Mesendoderm (in vitro differentiated cells): ENCODE measurements at regions not wholly inside any gene's neighbourhood (a gene's known extent, or its start where the extent isn't known, plus 50 kb on each side); places are given as distances from the start of the nearest gene placed in this dataset.

ENCODE experiments used
- DNase-seq: peaks from one replicate; pipeline ENCODE4 v3.0.0; 2013
- H2AK5ac ChIP-seq: 2 replicates; pipeline ENCODE4 v1.6.1; 2013; ENCODE audit warnings: low read length, inconsistent platforms
- H2BK120ac ChIP-seq: 2 replicates; pipeline ENCODE4 v1.6.1; 2013; ENCODE audit warnings: low read depth, mild to moderate bottlenecking, low read length, moderate library complexity, mixed read lengths
- H2BK15ac ChIP-seq: replicated peaks from 2 replicates; pipeline ENCODE4 v1.6.1; 2013; ENCODE audit warnings: low read depth, mild to moderate bottlenecking, moderate library complexity
- H2BK5ac ChIP-seq: 2 replicates; pipeline ENCODE4 v1.6.1; 2013; ENCODE audit warnings: low read length, inconsistent platforms
- H3K18ac ChIP-seq: 2 replicates; pipeline ENCODE4 v1.6.1; 2013; ENCODE audit warnings: mild to moderate bottlenecking, low read length, mixed read lengths
- H3K23ac ChIP-seq: one replicate; pipeline ENCODE4 v1.6.1; 2013; ENCODE audit warnings: low read length
- H3K27ac ChIP-seq: 2 replicates; pipeline ENCODE4 v1.5.1; 2013; ENCODE audit warnings: low read depth, mild to moderate bottlenecking, inconsistent platforms, low read length, moderate library complexity
- H3K27me3 ChIP-seq: 2 replicates; pipeline ENCODE4 v1.6.1; 2013; ENCODE audit warnings: low read length, control low read depth, mild to moderate bottlenecking, inconsistent platforms; ENCODE audit not compliant: insufficient read depth, poor library complexity
- H3K36me3 ChIP-seq: 2 replicates; pipeline ENCODE4 v1.6.1; 2013; ENCODE audit warnings: low read length, inconsistent platforms; ENCODE audit not compliant: control insufficient read depth, insufficient read depth
- H3K4ac ChIP-seq: one replicate; pipeline ENCODE4 v1.6.1; 2013; ENCODE audit warnings: low read depth, mild to moderate bottlenecking, low read length, moderate library complexity
- H3K4me1 ChIP-seq: 2 replicates; pipeline ENCODE4 v1.6.1; 2013; ENCODE audit warnings: low read depth, low read length, inconsistent platforms; ENCODE audit not compliant: control insufficient read depth
- H3K4me2 ChIP-seq: 2 replicates; pipeline ENCODE4 v1.6.1; 2013; ENCODE audit warnings: low read length
- H3K4me3 ChIP-seq: 2 replicates; pipeline ENCODE4 v1.5.1; 2013; ENCODE audit warnings: mild to moderate bottlenecking, low read length
- H3K56ac ChIP-seq: one replicate; pipeline ENCODE4 v1.6.1; 2013; ENCODE audit warnings: low read length
- H3K79me1 ChIP-seq: 2 replicates; pipeline ENCODE4 v1.6.1; 2013; ENCODE audit warnings: low read length, inconsistent platforms
- H3K79me2 ChIP-seq: 2 replicates; pipeline ENCODE4 v1.6.1; 2013; ENCODE audit warnings: mild to moderate bottlenecking, low read length; ENCODE audit not compliant: control insufficient read depth, insufficient read depth
- H3K9ac ChIP-seq: 2 replicates; pipeline ENCODE4 v1.6.1; 2013; ENCODE audit warnings: low read length, inconsistent platforms
- H4K5ac ChIP-seq: one replicate; pipeline ENCODE4 v1.6.1; 2013; ENCODE audit warnings: low read length
- H4K8ac ChIP-seq: one replicate; pipeline ENCODE4 v1.6.1; 2013; ENCODE audit warnings: low read depth, mild to moderate bottlenecking, control low read depth, low read length, moderate library complexity
- WGBS: extraction: QIAGEN DNeasy Blood & Tissue Kit; methylation state at CpG from one replicate; pipeline ENCODE4 v1.1.7; 2013; ENCODE audit warnings: low lambda C conversion rate, missing lambda C conversion rate; ENCODE audit not compliant: insufficient coverage; ENCODE audit errors: extremely low coverage; 5-methylcytosine and 5-hydroxymethylcytosine counted together

DNA sequence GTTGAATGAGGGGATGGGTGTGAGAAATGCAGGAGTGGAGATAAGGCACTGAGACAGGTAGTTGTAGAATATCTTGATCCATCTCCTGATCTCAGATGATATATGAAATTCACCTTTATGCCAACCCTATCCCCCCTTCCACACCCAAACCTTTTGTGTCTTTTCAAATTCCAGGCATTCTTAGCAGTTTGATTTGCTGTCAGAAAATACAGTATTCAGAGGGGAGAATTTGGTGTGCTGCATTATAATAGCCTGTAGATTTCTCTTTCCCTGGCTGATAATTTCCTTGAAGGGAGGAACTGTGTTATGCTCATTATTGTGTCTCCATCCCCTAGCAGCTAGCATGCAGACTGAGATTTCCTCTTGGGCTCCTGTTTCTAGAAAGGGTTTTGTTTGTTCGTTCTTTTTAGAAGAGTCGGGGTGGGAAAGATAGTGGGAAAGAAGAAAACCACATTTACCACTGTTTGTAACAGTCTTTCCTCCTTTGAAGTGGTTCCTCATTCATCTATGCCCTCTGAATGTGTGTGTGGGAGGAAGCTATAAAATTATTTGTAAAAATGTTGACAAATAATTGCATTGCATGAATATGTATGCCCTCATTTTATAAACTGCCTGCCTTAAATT lies 373.4 kb downstream of the DIPK2A start:
- H3K79me1 ChIP-seq = no peaks in the 10 kb centered on the region
- peaks cover 2% of the 10 kb centered on the region for H3K27me3 ChIP-seq
- H4K8ac ChIP-seq = no peak overlapping the region
- no CpG with 5 or more reads among the region's 2 CpGs for WGBS
- H3K4me2 ChIP-seq = no peak overlapping the region
- no peaks in the 10 kb centered on the region for H3K79me2 ChIP-seq
- H3K23ac ChIP-seq = no peak overlapping the region
- H3K4me3 ChIP-seq = no peak overlapping the region
- no peak overlapping the region for H3K9ac ChIP-seq
- H3K27ac ChIP-seq = no peak overlapping the region
- no peak for DNase-seq
- no peak overlapping the region for H3K4ac ChIP-seq
- H2AK5ac ChIP-seq = no peak overlapping the region
- H4K5ac ChIP-seq = no peak overlapping the region
- H3K18ac ChIP-seq = no peak overlapping the region
- no peaks in the 10 kb centered on the region for H3K36me3 ChIP-seq
- no peak overlapping the region for H2BK15ac ChIP-seq
- no peak overlapping the region for H3K56ac ChIP-seq
- H2BK120ac ChIP-seq = no peak overlapping the region
- H3K4me1 ChIP-seq = no peaks in the 10 kb centered on the region
- no peak overlapping the region for H2BK5ac ChIP-seq

DNA sequence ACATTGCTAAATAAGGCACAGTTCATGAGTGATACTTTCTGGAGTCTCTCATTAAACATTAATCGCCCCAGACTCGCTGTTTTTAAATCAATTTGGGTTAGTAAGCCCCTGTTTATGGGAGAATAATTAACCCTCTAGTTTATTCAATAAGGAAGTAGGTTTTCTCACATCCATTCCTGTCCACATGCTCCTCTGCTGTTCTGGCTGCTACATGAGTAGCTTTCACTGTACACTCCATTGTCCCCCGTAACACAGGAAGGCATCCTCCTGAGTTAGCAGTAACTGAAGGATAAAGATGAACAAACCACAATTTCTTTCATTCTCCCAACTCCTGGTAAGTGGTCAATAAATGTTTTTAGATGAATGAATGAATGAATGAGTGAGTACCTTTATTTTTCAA lies 378.5 kb downstream of the DIPK2A start:
- DNase-seq = no peak

DNA sequence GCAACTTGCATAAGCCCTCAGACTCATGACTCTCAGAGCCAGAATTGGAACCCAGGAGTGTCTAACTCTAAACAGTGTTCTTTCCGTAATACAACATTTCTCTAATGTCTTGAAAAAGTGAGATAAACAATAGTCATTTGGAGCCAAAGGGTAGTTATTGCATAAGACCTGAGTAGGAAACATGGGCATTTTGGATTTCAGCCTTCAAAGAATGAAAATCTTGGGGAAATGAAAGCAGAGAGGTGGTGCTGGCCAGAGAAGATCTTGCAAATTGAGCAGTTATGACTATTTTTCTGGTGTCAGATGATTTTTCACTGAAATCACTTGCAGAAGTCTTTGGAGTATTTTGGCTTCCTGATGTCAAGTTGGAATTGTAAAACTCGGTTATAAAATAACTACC lies 379.4 kb downstream of the DIPK2A start:
- no peaks in the 10 kb centered on the region for H3K4me1 ChIP-seq
- H3K23ac ChIP-seq = no peak overlapping the region
- no peak overlapping the region for H2BK5ac ChIP-seq
- no peak overlapping the region for H3K4me2 ChIP-seq
- H3K18ac ChIP-seq = no peak overlapping the region
- no peak overlapping the region for H3K56ac ChIP-seq
- H3K27me3 ChIP-seq = no peaks in the 10 kb centered on the region
- no peaks in the 10 kb centered on the region for H3K79me1 ChIP-seq
- H3K4ac ChIP-seq = no peak overlapping the region
- no peak overlapping the region for H3K9ac ChIP-seq
- H2BK15ac ChIP-seq = no peak overlapping the region
- WGBS = no CpG with 5 or more reads among the region's 2 CpGs
- no peak overlapping the region for H4K8ac ChIP-seq
- no peak overlapping the region for H3K4me3 ChIP-seq
- no peaks in the 10 kb centered on the region for H3K79me2 ChIP-seq
- H3K27ac ChIP-seq = no peak overlapping the region
- no peaks in the 10 kb centered on the region for H3K36me3 ChIP-seq
- DNase-seq = no peak
- H4K5ac ChIP-seq = no peak overlapping the region
- no peak overlapping the region for H2AK5ac ChIP-seq
- H2BK120ac ChIP-seq = no peak overlapping the region

More for the DNA sequence above, 378.5 kb downstream of the DIPK2A start:
- H3K23ac ChIP-seq = no peak overlapping the region
- H2BK120ac ChIP-seq = no peak overlapping the region
- no peak overlapping the region for H3K9ac ChIP-seq
- no peak overlapping the region for H3K27ac ChIP-seq
- no peak overlapping the region for H3K4ac ChIP-seq
- H3K4me2 ChIP-seq = no peak overlapping the region
- no peaks in the 10 kb centered on the region for H3K27me3 ChIP-seq
- H4K5ac ChIP-seq = no peak overlapping the region
- no peaks in the 10 kb centered on the region for H3K4me1 ChIP-seq
- H4K8ac ChIP-seq = no peak overlapping the region
- H2AK5ac ChIP-seq = no peak overlapping the region
- WGBS = no CpG with 5 or more reads among the region's 3 CpGs
- H3K79me1 ChIP-seq = no peaks in the 10 kb centered on the region
- H2BK15ac ChIP-seq = no peak overlapping the region
- no peak overlapping the region for H3K18ac ChIP-seq
- H3K4me3 ChIP-seq = no peak overlapping the region
- no peaks in the 10 kb centered on the region for H3K36me3 ChIP-seq
- no peaks in the 10 kb centered on the region for H3K79me2 ChIP-seq
- no peak overlapping the region for H3K56ac ChIP-seq
- no peak overlapping the region for H2BK5ac ChIP-seq

DNA sequence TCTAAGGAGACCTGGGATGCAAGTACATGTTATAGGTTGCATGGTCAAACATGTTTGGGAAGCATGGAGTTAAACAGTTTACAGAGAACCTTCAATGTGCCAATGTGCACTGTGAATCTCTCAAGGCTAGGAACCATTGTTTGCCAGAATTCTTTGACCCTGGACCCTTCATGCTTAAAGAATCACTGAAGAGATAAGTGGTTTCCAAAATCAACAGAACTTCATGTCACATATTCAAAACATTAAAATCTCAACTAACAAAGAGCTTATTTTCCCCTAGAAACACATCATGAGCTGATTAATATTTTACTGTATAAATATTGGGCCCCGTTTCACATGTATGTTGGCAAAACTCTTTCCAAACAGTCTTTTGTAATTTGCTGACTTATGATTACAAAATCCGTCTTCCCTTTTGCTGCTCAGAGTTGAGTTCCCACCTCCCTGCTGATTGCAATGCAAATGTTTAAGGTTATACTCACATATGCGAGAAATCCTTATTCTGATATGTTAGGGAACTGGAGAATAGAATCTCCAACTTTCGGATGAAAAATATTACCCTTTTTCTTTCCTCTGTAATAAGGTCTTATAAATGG lies 380.2 kb downstream of the DIPK2A start:
- Histone ChIP-seq H2BK5ac (no peak overlapping the region), H3K4ac (no peak overlapping the region), H3K23ac (no peak overlapping the region), H3K27me3 (no peaks in the 10 kb centered on the region), H2BK120ac (no peak overlapping the region), H3K79me1 (no peaks in the 10 kb centered on the region), H2BK15ac (no peak overlapping the region), H3K79me2 (no peaks in the 10 kb centered on the region), H3K4me1 (no peaks in the 10 kb centered on the region), H4K5ac (no peak overlapping the region), H3K27ac (no peak overlapping the region), H3K4me2 (no peak overlapping the region), H3K4me3 (no peak overlapping the region), H3K18ac (no peak overlapping the region), H3K56ac (no peak overlapping the region), H4K8ac (no peak overlapping the region), H2AK5ac (no peak overlapping the region), H3K36me3 (no peaks in the 10 kb centered on the region), H3K9ac (no peak overlapping the region)
- DNase-seq = no peak
- WGBS = no CpG with 5 or more reads among the region's 4 CpGs

DNA sequence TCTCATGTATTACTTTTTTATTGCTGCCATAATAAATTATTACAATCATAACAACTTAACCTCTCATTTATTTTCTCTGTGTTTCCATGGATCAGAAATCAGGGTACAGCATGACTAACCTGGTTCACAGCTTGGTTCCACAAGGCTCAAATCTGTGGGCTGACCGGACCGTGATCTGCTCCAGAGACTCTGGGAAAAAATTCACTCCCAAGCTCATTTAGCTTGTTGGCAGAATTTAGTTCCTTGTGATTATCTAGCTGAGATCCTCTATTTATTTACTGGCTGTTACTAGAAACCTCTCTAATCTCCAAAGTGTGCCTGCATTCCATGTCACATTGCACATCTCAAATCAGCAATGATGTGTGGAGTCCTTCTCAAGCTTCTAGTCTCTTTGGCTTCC lies 386.6 kb downstream of the DIPK2A start:
- Histone ChIP-seq H2BK15ac (no peak overlapping the region), H3K79me2 (no peaks in the 10 kb centered on the region), H3K23ac (no peak overlapping the region), H4K8ac (no peak overlapping the region), H2BK5ac (no peak overlapping the region), H3K56ac (no peak overlapping the region), H3K9ac (no peak overlapping the region), H3K36me3 (no peaks in the 10 kb centered on the region), H3K4ac (no peak overlapping the region), H3K27ac (no peak overlapping the region), H3K79me1 (no peaks in the 10 kb centered on the region), H2AK5ac (no peak overlapping the region), H3K18ac (no peak overlapping the region), H3K4me3 (no peak overlapping the region), H2BK120ac (no peak overlapping the region), H3K27me3 (no peaks in the 10 kb centered on the region), H3K4me1 (no peaks in the 10 kb centered on the region), H4K5ac (no peak overlapping the region), H3K4me2 (no peak overlapping the region)
- no CpG with 5 or more reads among the region's 2 CpGs for WGBS
- DNase-seq = peak; percentile 28

DNA sequence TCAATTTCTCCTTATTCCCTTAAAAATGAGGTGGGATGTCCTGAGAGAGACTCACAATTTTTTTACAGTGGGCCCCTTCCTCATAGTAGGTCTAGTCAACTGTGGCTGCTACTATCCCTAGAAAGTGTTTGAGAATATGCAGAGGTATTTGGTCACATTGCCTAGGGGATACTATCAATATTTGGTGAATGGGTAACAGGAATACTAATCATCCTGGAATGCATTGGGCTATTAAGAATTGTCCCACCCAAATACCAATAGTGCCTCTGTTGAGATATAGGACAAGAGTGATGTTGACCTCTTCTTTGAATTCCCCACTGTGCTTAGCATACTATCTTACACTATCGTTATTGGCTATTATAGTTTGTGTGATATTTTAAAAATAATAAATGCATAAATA lies 389.4 kb downstream of the DIPK2A start:
- H2BK120ac ChIP-seq = no peak overlapping the region
- no peak overlapping the region for H2BK5ac ChIP-seq
- no peak overlapping the region for H3K27ac ChIP-seq
- no CpG with 5 or more reads among the region's 1 CpG for WGBS
- H3K36me3 ChIP-seq = no peaks in the 10 kb centered on the region
- no peaks in the 10 kb centered on the region for H3K79me1 ChIP-seq
- DNase-seq = peak; percentile 62
- H2AK5ac ChIP-seq = no peak overlapping the region
- H3K27me3 ChIP-seq = no peaks in the 10 kb centered on the region
- no peak overlapping the region for H3K9ac ChIP-seq
- no peak overlapping the region for H4K8ac ChIP-seq
- no peaks in the 10 kb centered on the region for H3K79me2 ChIP-seq
- H3K18ac ChIP-seq = no peak overlapping the region
- no peak overlapping the region for H2BK15ac ChIP-seq
- H3K56ac ChIP-seq = no peak overlapping the region
- H3K23ac ChIP-seq = no peak overlapping the region
- no peaks in the 10 kb centered on the region for H3K4me1 ChIP-seq
- H3K4me3 ChIP-seq = no peak overlapping the region
- no peak overlapping the region for H4K5ac ChIP-seq
- H3K4me2 ChIP-seq = no peak overlapping the region
- no peak overlapping the region for H3K4ac ChIP-seq
